ENCODE measurements at regions not wholly inside any gene's neighbourhood (a gene's known extent, or its start where the extent isn't known, plus 50 kb on each side); places are given as distances from the start of the nearest gene placed in this dataset.

- TF ChIP-seq ZNF532 (CRISPR knock-in tag; IDR thresholded peaks at IDR 0.05; ENCODE audit: borderline replicate concordance) (no peak), NFATC4 (CRISPR knock-in tag; IDR thresholded peaks at IDR 0.05) (no peak), ZBTB43 (CRISPR knock-in tag; IDR thresholded peaks at IDR 0.05) (no peak)
- TF ChIP-seq, protein P1, sequence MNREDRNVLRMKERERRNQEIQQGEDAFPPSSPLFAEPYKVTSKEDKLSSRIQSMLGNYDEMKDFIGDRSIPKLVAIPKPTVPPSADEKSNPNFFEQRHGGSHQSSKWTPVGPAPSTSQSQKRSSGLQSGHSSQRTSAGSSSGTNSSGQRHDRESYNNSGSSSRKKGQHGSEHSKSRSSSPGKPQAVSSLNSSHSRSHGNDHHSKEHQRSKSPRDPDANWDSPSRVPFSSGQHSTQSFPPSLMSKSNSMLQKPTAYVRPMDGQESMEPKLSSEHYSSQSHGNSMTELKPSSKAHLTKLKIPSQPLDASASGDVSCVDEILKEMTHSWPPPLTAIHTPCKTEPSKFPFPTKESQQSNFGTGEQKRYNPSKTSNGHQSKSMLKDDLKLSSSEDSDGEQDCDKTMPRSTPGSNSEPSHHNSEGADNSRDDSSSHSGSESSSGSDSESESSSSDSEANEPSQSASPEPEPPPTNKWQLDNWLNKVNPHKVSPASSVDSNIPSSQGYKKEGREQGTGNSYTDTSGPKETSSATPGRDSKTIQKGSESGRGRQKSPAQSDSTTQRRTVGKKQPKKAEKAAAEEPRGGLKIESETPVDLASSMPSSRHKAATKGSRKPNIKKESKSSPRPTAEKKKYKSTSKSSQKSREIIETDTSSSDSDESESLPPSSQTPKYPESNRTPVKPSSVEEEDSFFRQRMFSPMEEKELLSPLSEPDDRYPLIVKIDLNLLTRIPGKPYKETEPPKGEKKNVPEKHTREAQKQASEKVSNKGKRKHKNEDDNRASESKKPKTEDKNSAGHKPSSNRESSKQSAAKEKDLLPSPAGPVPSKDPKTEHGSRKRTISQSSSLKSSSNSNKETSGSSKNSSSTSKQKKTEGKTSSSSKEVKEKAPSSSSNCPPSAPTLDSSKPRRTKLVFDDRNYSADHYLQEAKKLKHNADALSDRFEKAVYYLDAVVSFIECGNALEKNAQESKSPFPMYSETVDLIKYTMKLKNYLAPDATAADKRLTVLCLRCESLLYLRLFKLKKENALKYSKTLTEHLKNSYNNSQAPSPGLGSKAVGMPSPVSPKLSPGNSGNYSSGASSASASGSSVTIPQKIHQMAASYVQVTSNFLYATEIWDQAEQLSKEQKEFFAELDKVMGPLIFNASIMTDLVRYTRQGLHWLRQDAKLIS (CRISPR knock-in tag; IDR thresholded peaks at IDR 0.05; ENCODE audit: borderline replicate concordance) = no peak
These were observed 208.4 kb downstream of the KIF20B start (continued) for GRCh38 chr10:89909752-89910151.

DNA sequence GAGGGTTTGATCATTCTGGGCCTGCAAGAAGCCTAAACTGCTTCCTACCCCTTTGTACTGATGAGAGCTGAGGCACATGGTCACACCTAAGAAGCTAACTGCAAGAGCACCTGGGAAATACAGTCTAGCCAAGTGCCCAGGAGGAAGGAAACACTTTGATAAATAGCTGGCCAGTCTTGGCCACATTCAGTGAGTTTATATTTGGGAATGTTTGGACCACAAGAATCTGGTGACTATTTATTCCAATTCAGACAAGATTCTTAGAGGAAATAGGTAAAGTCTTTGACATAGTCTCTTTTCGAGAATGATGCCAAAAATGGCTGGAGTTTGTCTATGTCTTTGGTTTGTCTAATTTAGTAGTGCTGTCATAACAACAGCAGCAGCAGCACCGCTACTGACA is 213.6 kb downstream of the KIF20B start:
- no peak overlapping the region for H3K4me3 Mint-ChIP-seq
- H3K4me1 Mint-ChIP-seq = peaks cover 3% of the 10 kb centered on the region; the same call in 1 of the 2 replicates
- no peaks in the 10 kb centered on the region for H3K27me3 Mint-ChIP-seq (ENCODE audit: low read depth)
- ATAC-seq = no peak
- DNase-seq (ENCODE audit: low spot score) = no peak
- no peaks in the 10 kb centered on the region for H3K9me3 Mint-ChIP-seq
- no peaks in the 10 kb centered on the region for H3K36me3 Mint-ChIP-seq
- H3K27ac Mint-ChIP-seq = no peak overlapping the region
- ChIA-PET POLR2A (no interaction called here), CTCF (interaction anchor here (1.0 kb wide), 1 partner anchor 61 kb away, joined by 3 read pairs; no protein-coding TSS in a partner anchor)
- TF ChIP-seq TEAD1 (CRISPR knock-in tag; IDR thresholded peaks at IDR 0.05) (no peak), STAT6 (CRISPR knock-in tag; conservative IDR thresholded peaks at IDR 0.05; ENCODE audit: low read depth) (no peak), AR (CRISPR knock-in tag; IDR thresholded peaks at IDR 0.05) (no peak), TCF7 (CRISPR knock-in tag; IDR thresholded peaks at IDR 0.05; ENCODE audit: low read depth) (no peak), ELF4 (CRISPR knock-in tag; IDR thresholded peaks at IDR 0.05; ENCODE audit: low read depth) (no peak), GABPB1 (CRISPR knock-in tag; IDR thresholded peaks at IDR 0.05) (no peak), SOX15 (CRISPR knock-in tag; IDR thresholded peaks at IDR 0.05) (no peak), E2F4 (CRISPR knock-in tag; IDR thresholded peaks at IDR 0.05; ENCODE audit: borderline replicate concordance, low read depth) (no peak), ZNF232 (CRISPR knock-in tag; IDR thresholded peaks at IDR 0.05) (no peak)
- TF ChIP-seq, protein P2, sequence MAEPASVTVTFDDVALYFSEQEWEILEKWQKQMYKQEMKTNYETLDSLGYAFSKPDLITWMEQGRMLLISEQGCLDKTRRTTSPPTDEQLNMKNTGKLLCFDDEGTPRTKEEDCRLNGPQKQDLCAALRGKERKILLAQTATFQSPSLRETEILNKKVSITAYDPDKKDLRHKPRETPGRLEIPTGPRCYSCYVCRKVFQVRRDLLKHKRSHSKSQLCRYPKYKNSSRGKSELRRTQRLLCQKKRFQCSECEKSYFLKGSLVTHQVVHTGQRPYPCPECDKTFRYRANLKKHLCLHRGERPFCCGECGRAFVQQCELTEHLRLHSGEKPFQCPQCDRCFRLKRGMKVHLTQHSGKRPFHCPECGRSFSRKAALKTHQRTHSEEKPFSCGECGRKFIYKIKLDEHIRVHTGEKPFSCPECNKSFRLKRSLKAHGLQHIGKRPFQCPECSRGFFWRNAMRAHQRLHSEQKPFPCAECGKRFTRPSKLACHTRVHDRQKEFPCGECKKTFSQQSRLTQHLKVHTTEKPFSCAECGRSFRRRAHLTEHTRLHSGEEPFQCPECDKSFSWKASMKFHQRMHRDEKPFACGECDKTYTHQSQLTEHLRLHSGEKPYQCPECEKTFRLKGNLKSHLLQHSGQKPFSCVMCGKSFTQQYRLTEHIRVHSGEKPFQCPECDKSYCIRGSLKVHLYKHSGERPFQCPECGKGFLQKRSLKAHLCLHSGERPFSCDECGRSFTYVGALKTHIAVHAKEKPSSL (CRISPR knock-in tag; conservative IDR thresholded peaks at IDR 0.05) = no peak
- TF ChIP-seq, protein P3, sequence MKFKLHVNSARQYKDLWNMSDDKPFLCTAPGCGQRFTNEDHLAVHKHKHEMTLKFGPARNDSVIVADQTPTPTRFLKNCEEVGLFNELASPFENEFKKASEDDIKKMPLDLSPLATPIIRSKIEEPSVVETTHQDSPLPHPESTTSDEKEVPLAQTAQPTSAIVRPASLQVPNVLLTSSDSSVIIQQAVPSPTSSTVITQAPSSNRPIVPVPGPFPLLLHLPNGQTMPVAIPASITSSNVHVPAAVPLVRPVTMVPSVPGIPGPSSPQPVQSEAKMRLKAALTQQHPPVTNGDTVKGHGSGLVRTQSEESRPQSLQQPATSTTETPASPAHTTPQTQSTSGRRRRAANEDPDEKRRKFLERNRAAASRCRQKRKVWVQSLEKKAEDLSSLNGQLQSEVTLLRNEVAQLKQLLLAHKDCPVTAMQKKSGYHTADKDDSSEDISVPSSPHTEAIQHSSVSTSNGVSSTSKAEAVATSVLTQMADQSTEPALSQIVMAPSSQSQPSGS (CRISPR knock-in tag; IDR thresholded peaks at IDR 0.05; ENCODE audit: borderline replicate concordance, low read depth) = no peak

Measured in WTC11 (cell line).